Naive thymus-derived CD4-positive, alpha-beta T cell (primary cell): ENCODE measurements at regions not wholly inside any gene's neighbourhood (a gene's known extent, or its start where the extent isn't known, plus 50 kb on each side); places are given as distances from the start of the nearest gene placed in this dataset.

ENCODE experiments used
- ATAC-seq: fragments of 150-1000 bp; cut with Tn5 transposase; 2 replicates; pipeline ENCODE4 v1.10.0; 2021; ENCODE audit warnings: mild to moderate bottlenecking, moderate library complexity
- CTCF ChIA-PET: fragments of 350-600 bp; sonication (Branson Sonifier 250); formaldehyde crosslinking; loops from one replicate; lab custom pipeline; 2021; ENCODE audit warnings: antibody characterized with exemption; lab: Charles Lee
- POLR2A ChIA-PET: fragments of 350-600 bp; sonication (Branson Sonifier 250); formaldehyde crosslinking; loops from one replicate; lab custom pipeline; 2021; ENCODE audit warnings: antibody characterized with exemption, inconsistent platforms; lab: Charles Lee
- DNase-seq, 9 donors: peaks; one replicate each; pipeline versions ENCODE4 v3.0.0 to v3.0.0-alpha.2; 2020 to 2022; ENCODE audit warnings: mixed read lengths in 1 of 9
- H3K27ac ChIP-seq: one replicate; pipeline ENCODE4 v1.7.0; 2013; ENCODE audit warnings: mild to moderate bottlenecking, low read depth, low read length, moderate library complexity
- H3K27me3 ChIP-seq, 2 donors: one replicate each; pipeline ENCODE4 v1.7.0; 2013; ENCODE audit warnings: low read length in 2 of 2, mild to moderate bottlenecking in 2 of 2, moderate library complexity in 2 of 2; ENCODE audit not compliant: control insufficient read depth in 2 of 2, insufficient read depth in 2 of 2
- H3K36me3 ChIP-seq, 3 experiments: 1 replicate in 2 of 3; 2 replicates in 1 of 3; pipeline ENCODE4 v1.7.0; 2013; ENCODE audit warnings: low read length in 3 of 3, mild to moderate bottlenecking in 3 of 3, moderate library complexity in 1 of 3; ENCODE audit not compliant: insufficient read depth in 3 of 3, control insufficient read depth in 2 of 3
- H3K4me1 ChIP-seq, 2 donors: one replicate each; pipeline ENCODE4 v1.7.0; 2013; ENCODE audit warnings: low read length in 2 of 2, mild to moderate bottlenecking in 2 of 2, moderate library complexity in 1 of 2; ENCODE audit not compliant: control insufficient read depth in 2 of 2, insufficient read depth in 2 of 2
- H3K4me3 ChIP-seq: 2 replicates; pipeline ENCODE4 v1.7.0; 2013; ENCODE audit warnings: mild to moderate bottlenecking, low read length
- H3K9me3 ChIP-seq, 3 experiments: 1 replicate in 2 of 3; 2 replicates in 1 of 3; pipeline ENCODE4 v1.7.0; 2013; ENCODE audit warnings: low read length in 3 of 3; ENCODE audit not compliant: control insufficient read depth in 2 of 3
- H3K27ac Mint-ChIP-seq, 9 donors: one replicate each; pipeline ENCODE4 v1.8.0; 2020 to 2022; ENCODE audit warnings: mixed read lengths in 9 of 9, mild to moderate bottlenecking in 8 of 9, moderate library complexity in 5 of 9, inconsistent platforms in 2 of 9
- H3K27me3 Mint-ChIP-seq, 5 donors: one replicate each; pipeline ENCODE4 v1.8.0; 2021 to 2022; ENCODE audit warnings: mixed read lengths in 5 of 5, mild to moderate bottlenecking in 1 of 5
- H3K36me3 Mint-ChIP-seq, 5 donors: one replicate each; pipeline ENCODE4 v1.8.0; 2020 to 2022; ENCODE audit warnings: mixed read lengths in 5 of 5, mild to moderate bottlenecking in 3 of 5, inconsistent platforms in 1 of 5
- H3K4me1 Mint-ChIP-seq, 7 donors: one replicate each; pipeline ENCODE4 v1.8.0; 2020 to 2022; ENCODE audit warnings: mixed read lengths in 7 of 7, mild to moderate bottlenecking in 3 of 7, inconsistent platforms in 1 of 7
- H3K4me3 Mint-ChIP-seq, 10 donors: one replicate each; pipeline ENCODE4 v1.8.0; 2020 to 2022; ENCODE audit warnings: mild to moderate bottlenecking in 10 of 10, mixed read lengths in 10 of 10, moderate library complexity in 6 of 10, inconsistent platforms in 2 of 10
- H3K9me3 Mint-ChIP-seq, 11 donors: one replicate each; pipeline ENCODE4 v1.8.0; 2020 to 2022; ENCODE audit warnings: mixed read lengths in 11 of 11, mild to moderate bottlenecking in 4 of 11, inconsistent platforms in 1 of 11, moderate library complexity in 1 of 11
- intact Hi-C, 2 donors: fragments of 100-400 bp; cut with micrococcal nuclease; formaldehyde crosslinking; loops; one replicate each; pipeline ENCODE4 v1.15.1; 2023

GRCh38 chr1:56216218-56216617 lies 363.1 kb downstream of the PLPP3 start:
- no peaks in the 10 kb centered on the region for H3K4me1 ChIP-seq
- CTCF ChIA-PET: no interaction called here
- DNase-seq (no peak), ATAC-seq (no peak)
- Mint-ChIP-seq H3K4me3 (no peak overlapping the region), H3K27ac (no peak overlapping the region), H3K27me3 (peaks cover 0 to 5% (median 0%) of the 10 kb centered on the region in 5 donors), H3K4me1 (no peaks in the 10 kb centered on the region), H3K36me3 (no peaks in the 10 kb centered on the region), H3K9me3 (peaks cover 0 to 4% (median 0%) of the 10 kb centered on the region in 11 donors)
- POLR2A ChIA-PET: no interaction called here
- no peaks in the 10 kb centered on the region for H3K36me3 ChIP-seq
- H3K9me3 ChIP-seq: no peaks in the 10 kb centered on the region
- H3K4me3 ChIP-seq: no peak overlapping the region
- H3K27me3 ChIP-seq: no peaks in the 10 kb centered on the region
- intact Hi-C loops: no loop called here
- no peak overlapping the region for H3K27ac ChIP-seq

- intact Hi-C loops: no loop called here
- ATAC-seq (no peak), DNase-seq (no peak)
- Histone ChIP-seq H3K9me3 (no peaks in the 10 kb centered on the region), H3K4me3 (no peak overlapping the region), H3K4me1 (no peaks in the 10 kb centered on the region), H3K27me3 (no peaks in the 10 kb centered on the region), H3K27ac (no peak overlapping the region), H3K36me3 (no peaks in the 10 kb centered on the region)
- ChIA-PET CTCF (no interaction called here), POLR2A (no interaction called here)
- Mint-ChIP-seq H3K4me3 (no peak overlapping the region), H3K36me3 (no peaks in the 10 kb centered on the region), H3K9me3 (peaks cover 0 to 4% (median 0%) of the 10 kb centered on the region in 11 donors), H3K4me1 (no peaks in the 10 kb centered on the region), H3K27ac (no peak overlapping the region), H3K27me3 (peaks cover 0 to 4% (median 0%) of the 10 kb centered on the region in 5 donors)
Measured at GRCh38 chr1:56215771-56216170, 363.6 kb downstream of the PLPP3 start.

- Mint-ChIP-seq H3K9me3 (peaks cover 0 to 2% (median 0%) of the 10 kb centered on the region in 11 donors), H3K27ac (no peak overlapping the region), H3K36me3 (no peaks in the 10 kb centered on the region), H3K27me3 (peaks cover 0 to 1% (median 0%) of the 10 kb centered on the region in 5 donors), H3K4me3 (no peak overlapping the region), H3K4me1 (no peaks in the 10 kb centered on the region)
- CTCF ChIA-PET: no interaction called here
- Histone ChIP-seq H3K27me3 (no peaks in the 10 kb centered on the region), H3K27ac (no peak overlapping the region), H3K9me3 (no peaks in the 10 kb centered on the region), H3K4me3 (no peak overlapping the region), H3K4me1 (no peaks in the 10 kb centered on the region), H3K36me3 (no peaks in the 10 kb centered on the region)
- intact Hi-C loops: no loop called here
- ATAC-seq (no peak), DNase-seq (no peak)
- POLR2A ChIA-PET: no interaction called here
Measured at GRCh38 chr1:56215086-56215485, 364.3 kb downstream of the PLPP3 start.

- no peak overlapping the region for H3K4me3 Mint-ChIP-seq
- ATAC-seq: no peak
- no peak overlapping the region for H3K4me3 ChIP-seq
- no peak for DNase-seq
- H3K27me3 Mint-ChIP-seq: peaks cover 0 to 3% (median 0%) of the 10 kb centered on the region in 5 donors
- H3K27ac ChIP-seq: no peak overlapping the region
- no peaks in the 10 kb centered on the region for H3K9me3 Mint-ChIP-seq
- H3K36me3 Mint-ChIP-seq: no peaks in the 10 kb centered on the region
- no peaks in the 10 kb centered on the region for H3K9me3 ChIP-seq
- no peak overlapping the region for H3K27ac Mint-ChIP-seq
- no peaks in the 10 kb centered on the region for H3K4me1 Mint-ChIP-seq
- no peaks in the 10 kb centered on the region for H3K36me3 ChIP-seq
- no peaks in the 10 kb centered on the region for H3K4me1 ChIP-seq
- intact Hi-C loops: no loop called here
- ChIA-PET POLR2A (no interaction called here), CTCF (no interaction called here)
- H3K27me3 ChIP-seq: no peaks in the 10 kb centered on the region
Measured at GRCh38 chr1:56213068-56213467, 366.3 kb downstream of the PLPP3 start.

- H3K4me3 ChIP-seq: no peak overlapping the region
- Mint-ChIP-seq H3K4me1 (no peaks in the 10 kb centered on the region), H3K9me3 (peaks cover 0 to 1% (median 0%) of the 10 kb centered on the region in 11 donors), H3K27ac (no peak overlapping the region), H3K4me3 (no peak overlapping the region), H3K36me3 (no peaks in the 10 kb centered on the region), H3K27me3 (peaks cover 0 to 3% (median 0%) of the 10 kb centered on the region in 5 donors)
- H3K4me1 ChIP-seq: no peaks in the 10 kb centered on the region
- DNase-seq (no peak), ATAC-seq (no peak)
- ChIA-PET POLR2A (no interaction called here), CTCF (no interaction called here)
- intact Hi-C loops: no loop called here
- no peaks in the 10 kb centered on the region for H3K36me3 ChIP-seq
- no peaks in the 10 kb centered on the region for H3K9me3 ChIP-seq
- H3K27ac ChIP-seq: no peak overlapping the region
- no peaks in the 10 kb centered on the region for H3K27me3 ChIP-seq
Measured at GRCh38 chr1:56212143-56212542, 367.2 kb downstream of the PLPP3 start.

- Mint-ChIP-seq H3K27ac (no peak overlapping the region), H3K36me3 (no peaks in the 10 kb centered on the region), H3K4me1 (no peaks in the 10 kb centered on the region), H3K4me3 (no peak overlapping the region), H3K27me3 (peaks cover 0 to 7% (median 0%) of the 10 kb centered on the region in 5 donors), H3K9me3 (peaks cover 0 to 6% (median 3%) of the 10 kb centered on the region in 11 donors)
- ChIA-PET CTCF (no interaction called here), POLR2A (no interaction called here)
- no peaks in the 10 kb centered on the region for H3K4me1 ChIP-seq
- DNase-seq (no peak), ATAC-seq (no peak)
- H3K27me3 ChIP-seq: no peaks in the 10 kb centered on the region
- H3K9me3 ChIP-seq: no peaks in the 10 kb centered on the region
- H3K36me3 ChIP-seq: no peaks in the 10 kb centered on the region
- H3K27ac ChIP-seq: no peak overlapping the region
- no peak overlapping the region for H3K4me3 ChIP-seq
- intact Hi-C loops: no loop called here
Measured at GRCh38 chr1:56206391-56206790, 373.0 kb downstream of the PLPP3 start.

GRCh38 chr1:56204206-56204605 lies 375.2 kb downstream of the PLPP3 start:
- POLR2A ChIA-PET: no interaction called here
- CTCF ChIA-PET: no interaction called here
- no peaks in the 10 kb centered on the region for H3K4me1 ChIP-seq
- H3K36me3 Mint-ChIP-seq: no peaks in the 10 kb centered on the region
- H3K4me1 Mint-ChIP-seq: no peaks in the 10 kb centered on the region
- no peaks in the 10 kb centered on the region for H3K27me3 ChIP-seq
- no peak overlapping the region for H3K4me3 ChIP-seq
- H3K9me3 ChIP-seq: no peaks in the 10 kb centered on the region
- peaks cover 0 to 7% (median 0%) of the 10 kb centered on the region in 5 donors for H3K27me3 Mint-ChIP-seq
- no peak overlapping the region for H3K27ac ChIP-seq
- ATAC-seq (no peak), DNase-seq (no peak)
- no peak overlapping the region for H3K27ac Mint-ChIP-seq
- no peaks in the 10 kb centered on the region for H3K36me3 ChIP-seq
- intact Hi-C loops: no loop called here
- H3K4me3 Mint-ChIP-seq: no peak overlapping the region
- peaks cover 0 to 6% (median 3%) of the 10 kb centered on the region in 11 donors for H3K9me3 Mint-ChIP-seq
